Tibial artery (tissue), 4 donors: ENCODE measurements at regions not wholly inside any gene's neighbourhood (a gene's known extent, or its start where the extent isn't known, plus 50 kb on each side); places are given as distances from the start of the nearest gene placed in this dataset.
A peak's percentile ranks its signal among the peaks of the same experiment; 100 is the strongest.

Experiments
- DNase-seq, 2 donors: peaks; one replicate each; pipeline ENCODE4 v3.0.0-alpha.2; 2019
- H3K27ac ChIP-seq, 2 donors: fragments of 200-600 bp; sonication (generic) in 1 of 2; 1 replicate in 1 of 2; 2 replicates in 1 of 2; pipeline ENCODE4 v1.5.1; 2018 to 2019; ENCODE audit warnings: mild to moderate bottlenecking in 1 of 2
- H3K27me3 ChIP-seq, 2 donors: fragments of 200-600 bp; sonication (generic) in 1 of 2; one replicate each; pipeline versions ENCODE4 v1.5.1 to v1.6.0; 2016 to 2019
- H3K36me3 ChIP-seq, 3 donors: fragments of 200-600 bp; sonication (generic) in 2 of 3; one replicate each; pipeline ENCODE4 v1.5.1; 2016 to 2019; ENCODE audit warnings: mild to moderate bottlenecking in 2 of 3
- H3K4me1 ChIP-seq, 4 donors: fragments of 200-600 bp; sonication (generic) in 2 of 4; 1 replicate in 3 of 4; 2 replicates in 1 of 4; pipeline ENCODE4 v1.5.1; 2016 to 2019
- H3K4me3 ChIP-seq, 2 donors: fragments of 200-600 bp; sonication (generic) in 1 of 2; 1 replicate in 1 of 2; 2 replicates in 1 of 2; pipeline ENCODE4 v1.5.1; 2018 to 2019; ENCODE audit warnings: mild to moderate bottlenecking in 2 of 2
- H3K9me3 ChIP-seq, 3 donors: fragments of 200-600 bp; sonication (generic) in 1 of 3; one replicate each; pipeline ENCODE4 v1.5.1; 2016 to 2019
- intact Hi-C: fragments of 100-400 bp; cut with DNase I; formaldehyde crosslinking; loops from one replicate; pipeline ENCODE4 v1.15.0; 2023; ENCODE audit warnings: low total_unique reads
- TF ChIP-seq, protein P1 (sequence below), 2 experiments: fragments of 200-600 bp in 1 of 2; fragments of 450-650 bp in 1 of 2; IDR thresholded peaks; one replicate each; pipeline ENCODE4 v1.5.1; 2017 to 2019; ENCODE audit warnings: antibody characterized with exemption in 2 of 2, mild to moderate bottlenecking in 1 of 2, moderate library complexity in 1 of 2

DNA sequence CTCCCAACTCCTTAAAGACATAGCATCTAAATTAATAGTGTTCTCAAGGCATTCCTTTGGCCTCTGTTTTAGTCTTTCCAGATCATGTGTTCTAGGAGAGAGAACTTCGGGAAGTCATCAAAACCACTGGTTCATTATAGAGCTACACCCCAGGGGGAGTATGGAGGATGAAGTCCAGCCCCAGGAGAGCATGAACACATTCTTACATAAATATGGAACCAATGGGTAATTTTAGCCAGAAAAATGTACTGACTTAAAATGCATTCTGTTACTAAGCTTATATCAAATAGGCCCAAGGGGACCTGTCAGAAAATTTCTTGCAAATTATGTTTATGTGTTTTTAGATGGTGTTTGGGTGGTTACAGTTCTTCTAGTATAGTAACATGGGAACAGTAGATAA is 165.2 kb downstream of the NTMT2 start:
- no peaks in the 10 kb centered on the region for H3K9me3 ChIP-seq
- H3K4me3 ChIP-seq, result no peak overlapping the region
- intact Hi-C loops, result no loop called here
- peak overlapping the region; percentile 63 to 68 for H3K27ac ChIP-seq
- no peaks in the 10 kb centered on the region for H3K27me3 ChIP-seq
- H3K4me1 ChIP-seq, result peaks cover 0 to 77% (median 35%) of the 10 kb centered on the region in 4 donors
- no peaks in the 10 kb centered on the region for H3K36me3 ChIP-seq
- no peak for DNase-seq
- TF ChIP-seq, protein P1, sequence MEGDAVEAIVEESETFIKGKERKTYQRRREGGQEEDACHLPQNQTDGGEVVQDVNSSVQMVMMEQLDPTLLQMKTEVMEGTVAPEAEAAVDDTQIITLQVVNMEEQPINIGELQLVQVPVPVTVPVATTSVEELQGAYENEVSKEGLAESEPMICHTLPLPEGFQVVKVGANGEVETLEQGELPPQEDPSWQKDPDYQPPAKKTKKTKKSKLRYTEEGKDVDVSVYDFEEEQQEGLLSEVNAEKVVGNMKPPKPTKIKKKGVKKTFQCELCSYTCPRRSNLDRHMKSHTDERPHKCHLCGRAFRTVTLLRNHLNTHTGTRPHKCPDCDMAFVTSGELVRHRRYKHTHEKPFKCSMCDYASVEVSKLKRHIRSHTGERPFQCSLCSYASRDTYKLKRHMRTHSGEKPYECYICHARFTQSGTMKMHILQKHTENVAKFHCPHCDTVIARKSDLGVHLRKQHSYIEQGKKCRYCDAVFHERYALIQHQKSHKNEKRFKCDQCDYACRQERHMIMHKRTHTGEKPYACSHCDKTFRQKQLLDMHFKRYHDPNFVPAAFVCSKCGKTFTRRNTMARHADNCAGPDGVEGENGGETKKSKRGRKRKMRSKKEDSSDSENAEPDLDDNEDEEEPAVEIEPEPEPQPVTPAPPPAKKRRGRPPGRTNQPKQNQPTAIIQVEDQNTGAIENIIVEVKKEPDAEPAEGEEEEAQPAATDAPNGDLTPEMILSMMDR (IDR thresholded peaks at IDR 0.05), result no peak

DNA sequence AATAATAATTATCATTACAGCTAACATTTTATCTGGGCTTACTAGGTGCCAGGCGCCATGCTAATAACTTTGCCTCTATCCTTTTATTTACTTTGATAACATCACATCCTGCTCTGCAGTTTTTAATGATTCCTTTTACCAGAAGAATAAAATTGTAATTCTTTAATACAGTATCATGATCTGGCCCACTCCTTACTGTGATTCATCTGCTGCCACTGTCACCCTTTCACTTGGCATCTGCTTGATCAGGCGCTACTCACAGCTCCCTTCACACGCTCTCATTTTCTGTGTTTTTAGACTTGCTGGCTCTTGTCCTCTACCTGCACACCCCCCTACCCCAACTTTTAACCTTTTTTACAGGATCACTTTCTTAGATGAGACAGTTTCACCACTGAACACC is 167.5 kb downstream of the NTMT2 start:
- Histone ChIP-seq H3K4me1 (peaks cover 0 to 54% (median 19%) of the 10 kb centered on the region in 4 donors), H3K27ac (no peak overlapping the region), H3K36me3 (no peaks in the 10 kb centered on the region), H3K4me3 (no peak overlapping the region), H3K27me3 (no peaks in the 10 kb centered on the region), H3K9me3 (no peaks in the 10 kb centered on the region)
- TF ChIP-seq, protein P1 (IDR thresholded peaks at IDR 0.05), result no peak
- intact Hi-C loops, result no loop called here
- no peak for DNase-seq

DNA sequence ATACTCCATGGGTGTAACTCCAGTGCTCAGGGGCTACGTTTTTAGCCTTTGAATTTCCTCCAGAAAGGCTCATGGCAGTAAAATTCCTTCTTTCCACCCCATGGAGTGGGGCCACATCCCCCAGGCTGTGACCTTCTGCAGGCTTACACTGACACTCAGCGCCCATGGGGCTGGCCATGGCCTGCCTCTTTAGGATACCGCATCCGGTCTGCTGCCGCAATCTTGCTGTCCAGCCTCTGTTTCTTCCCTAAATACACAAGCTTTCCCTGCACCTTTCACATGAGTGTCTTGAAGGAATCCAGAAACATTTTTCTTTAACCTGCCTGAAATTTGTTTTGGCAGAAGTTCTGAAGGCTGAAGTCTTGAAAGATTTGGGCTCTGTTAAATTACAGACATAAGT is 170.5 kb downstream of the NTMT2 start:
- intact Hi-C loops, result no loop called here
- Histone ChIP-seq H3K4me3 (no peak overlapping the region), H3K27me3 (no peaks in the 10 kb centered on the region), H3K9me3 (no peaks in the 10 kb centered on the region), H3K27ac (no peak overlapping the region), H3K36me3 (no peaks in the 10 kb centered on the region), H3K4me1 (peaks cover 0 to 24% (median 0%) of the 10 kb centered on the region in 4 donors)
- no peak for DNase-seq
- TF ChIP-seq, protein P1 (IDR thresholded peaks at IDR 0.05), result no peak

DNA sequence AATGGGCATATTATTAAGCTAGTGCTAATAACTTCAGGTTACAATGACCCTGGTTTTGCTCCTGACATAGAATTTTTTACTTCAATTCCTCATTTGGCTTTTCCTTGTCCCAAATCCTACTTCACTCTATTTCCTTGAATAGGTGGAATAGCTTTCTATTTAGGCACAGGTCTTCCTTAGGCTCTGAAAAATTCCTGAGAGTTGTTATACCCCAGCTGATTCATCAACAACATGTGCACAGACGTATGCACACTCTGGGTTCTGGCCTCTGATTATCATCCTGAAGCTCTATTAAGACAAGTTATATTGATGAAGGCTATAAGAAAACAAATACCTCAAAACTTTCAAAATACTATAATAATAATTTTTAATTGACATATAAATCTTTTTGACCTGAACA is 172.4 kb downstream of the NTMT2 start:
- H3K4me3 ChIP-seq, result no peak overlapping the region
- H3K36me3 ChIP-seq, result no peaks in the 10 kb centered on the region
- no peak overlapping the region for H3K27ac ChIP-seq
- intact Hi-C loops, result no loop called here
- H3K27me3 ChIP-seq, result no peaks in the 10 kb centered on the region
- TF ChIP-seq, protein P1 (IDR thresholded peaks at IDR 0.05), result no peak
- H3K4me1 ChIP-seq, result peaks cover 0 to 12% (median 0%) of the 10 kb centered on the region in 4 donors
- H3K9me3 ChIP-seq, result no peaks in the 10 kb centered on the region
- no peak for DNase-seq

DNA sequence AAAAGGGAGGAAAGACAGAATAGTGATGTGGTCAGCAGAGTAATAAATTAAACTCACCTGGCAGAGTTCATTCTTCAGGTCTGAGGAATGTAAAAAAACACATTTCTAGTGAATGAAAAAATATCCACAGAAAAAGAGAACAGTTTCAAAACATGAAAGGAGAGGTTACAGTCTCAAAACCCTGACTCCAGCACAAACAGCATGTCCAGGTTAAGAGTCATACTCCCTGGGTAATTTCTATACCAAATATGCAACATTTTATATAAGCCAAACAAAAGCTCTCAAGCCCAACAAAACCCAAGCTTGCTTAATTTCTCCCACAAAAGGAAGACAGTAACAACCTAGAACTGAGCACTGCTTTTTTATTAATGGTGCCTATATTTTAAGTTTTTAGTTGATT is 173.0 kb downstream of the NTMT2 start:
- no peaks in the 10 kb centered on the region for H3K36me3 ChIP-seq
- no peaks in the 10 kb centered on the region for H3K9me3 ChIP-seq
- H3K4me3 ChIP-seq, result no peak overlapping the region
- no peaks in the 10 kb centered on the region for H3K27me3 ChIP-seq
- intact Hi-C loops, result no loop called here
- H3K27ac ChIP-seq, result no peak overlapping the region
- TF ChIP-seq, protein P1 (IDR thresholded peaks at IDR 0.05), result no peak
- H3K4me1 ChIP-seq, result peaks cover 0 to 6% (median 0%) of the 10 kb centered on the region in 4 donors
- DNase-seq, result no peak

DNA sequence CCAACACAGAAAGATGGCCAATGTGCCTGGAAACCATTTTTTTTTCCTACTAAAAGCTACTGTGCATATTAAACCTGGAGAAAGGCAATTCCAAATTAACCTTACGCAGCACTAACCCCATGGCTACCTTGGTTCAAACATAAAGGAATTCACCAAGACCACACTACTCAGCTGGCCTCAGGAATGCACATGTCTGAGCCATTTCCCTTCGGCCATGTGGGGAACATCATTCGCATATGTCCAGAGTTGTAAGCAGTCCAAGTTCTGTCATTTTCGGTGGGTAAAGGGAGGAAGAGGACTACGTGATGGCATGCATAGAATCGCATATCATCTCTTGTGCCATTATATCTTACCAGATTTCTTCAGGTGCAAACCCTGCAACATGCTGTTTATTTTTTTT is 175.4 kb downstream of the NTMT2 start:
- TF ChIP-seq, protein P1 (IDR thresholded peaks at IDR 0.05), result no peak
- no peak for DNase-seq

More for the DNA sequence above, 175.4 kb downstream of the NTMT2 start:
- intact Hi-C loops, result no loop called here
- H3K36me3 ChIP-seq, result no peaks in the 10 kb centered on the region
- no peak overlapping the region for H3K4me3 ChIP-seq
- no peaks in the 10 kb centered on the region for H3K27me3 ChIP-seq
- no peaks in the 10 kb centered on the region for H3K4me1 ChIP-seq
- H3K27ac ChIP-seq, result no peak overlapping the region
- H3K9me3 ChIP-seq, result no peaks in the 10 kb centered on the region
